ENCODE measurements at regions not wholly inside any gene's neighbourhood (a gene's known extent, or its start where the extent isn't known, plus 50 kb on each side); places are given as distances from the start of the nearest gene placed in this dataset.

DNA sequence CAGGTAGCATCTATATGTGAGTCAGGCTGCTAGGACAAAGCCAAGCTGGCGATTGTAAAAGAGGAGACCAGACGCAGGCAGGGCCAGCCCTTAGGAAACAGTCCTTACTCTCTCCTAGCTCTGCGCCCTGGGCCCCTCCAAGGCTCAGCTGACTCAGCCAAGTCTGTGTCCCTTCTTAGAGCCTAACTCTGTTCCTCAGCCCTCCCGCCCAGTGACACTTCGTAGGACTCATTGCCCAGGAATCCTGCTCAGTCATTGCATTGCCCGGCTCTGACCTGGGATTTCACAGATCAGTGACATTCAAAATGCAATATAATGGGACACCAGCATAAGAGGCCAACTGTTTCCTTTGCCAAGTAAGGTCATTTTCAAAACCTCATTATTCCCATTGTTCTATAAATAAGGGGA, 244.2 kb downstream of the TLE3 start:
- DNase-seq = no peak

DNA sequence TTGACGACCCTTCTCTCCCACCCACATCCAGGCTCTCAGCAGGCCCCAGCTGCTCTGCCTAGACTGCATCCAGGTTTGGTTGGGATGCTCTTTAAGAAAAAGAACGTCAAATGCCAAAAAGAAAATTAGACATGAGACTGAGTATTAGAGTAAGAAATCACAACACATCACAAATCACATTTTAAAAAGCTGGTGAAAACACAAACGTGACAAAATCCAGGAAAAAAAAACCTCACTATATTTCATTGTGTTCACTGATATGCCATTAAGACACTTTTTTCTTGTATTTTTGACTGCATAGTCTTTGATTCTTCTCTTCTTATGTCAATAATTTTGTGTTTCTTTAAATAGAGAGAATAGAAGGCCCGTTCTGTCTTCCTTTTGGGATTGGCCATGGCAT, 243.7 kb downstream of the TLE3 start:
- DNase-seq = no peak

DNA sequence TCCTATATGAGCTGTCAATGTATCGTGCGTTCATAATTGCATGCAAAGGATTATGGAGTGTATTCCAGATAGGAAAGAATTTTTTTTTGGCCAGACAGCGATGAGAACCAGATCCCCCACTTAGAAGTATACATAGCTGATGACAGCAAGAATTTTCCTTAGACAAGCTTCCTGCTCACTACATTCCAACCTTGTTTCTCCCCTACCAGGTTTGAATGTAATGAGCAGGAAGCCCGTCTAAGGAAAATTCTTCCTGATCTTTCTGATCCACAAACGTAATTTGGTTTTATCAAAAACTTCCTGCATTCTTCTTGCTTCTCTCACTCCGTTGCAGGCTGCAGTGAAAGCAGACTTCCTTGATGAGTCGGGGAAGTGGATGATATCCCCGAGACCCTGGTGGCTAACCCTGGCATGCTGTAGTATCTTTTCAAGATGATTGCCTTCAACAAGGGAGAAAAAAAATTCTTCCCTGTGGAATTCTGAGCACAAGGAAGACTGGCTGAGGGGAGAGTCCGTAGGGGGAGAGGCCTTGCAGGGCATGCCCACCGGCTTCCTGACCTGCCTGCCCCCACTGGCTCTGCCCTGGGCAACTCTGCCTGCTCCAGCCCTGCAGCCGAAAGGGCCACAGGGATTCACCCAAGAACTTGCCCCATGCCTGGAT, 243.1 kb downstream of the TLE3 start:
- DNase-seq = no peak

- DNase-seq = no peak
Observed at GRCh38 chr15:69855258-69856000, 242.3 kb downstream of the TLE3 start.

DNA sequence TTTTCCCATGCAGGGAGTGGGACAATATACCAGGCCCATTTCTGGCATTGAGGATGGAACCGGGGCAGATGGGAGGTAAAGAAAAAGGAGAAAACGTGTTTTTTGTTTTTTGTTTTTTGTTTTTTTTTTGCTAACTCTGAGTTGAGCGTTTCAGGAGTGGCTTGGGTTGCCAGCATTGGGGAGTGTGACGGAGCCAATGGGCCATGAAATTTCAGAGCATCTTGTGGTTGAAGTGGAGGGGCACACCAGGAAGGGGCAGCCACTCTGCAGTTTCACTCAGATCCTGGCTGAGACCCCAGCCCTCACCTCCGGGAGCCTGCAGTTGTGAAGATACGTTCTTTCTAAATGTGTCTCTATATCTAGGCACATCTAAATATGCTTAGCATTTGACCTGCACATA, 240.5 kb downstream of the TLE3 start:
- no peak for DNase-seq

DNA sequence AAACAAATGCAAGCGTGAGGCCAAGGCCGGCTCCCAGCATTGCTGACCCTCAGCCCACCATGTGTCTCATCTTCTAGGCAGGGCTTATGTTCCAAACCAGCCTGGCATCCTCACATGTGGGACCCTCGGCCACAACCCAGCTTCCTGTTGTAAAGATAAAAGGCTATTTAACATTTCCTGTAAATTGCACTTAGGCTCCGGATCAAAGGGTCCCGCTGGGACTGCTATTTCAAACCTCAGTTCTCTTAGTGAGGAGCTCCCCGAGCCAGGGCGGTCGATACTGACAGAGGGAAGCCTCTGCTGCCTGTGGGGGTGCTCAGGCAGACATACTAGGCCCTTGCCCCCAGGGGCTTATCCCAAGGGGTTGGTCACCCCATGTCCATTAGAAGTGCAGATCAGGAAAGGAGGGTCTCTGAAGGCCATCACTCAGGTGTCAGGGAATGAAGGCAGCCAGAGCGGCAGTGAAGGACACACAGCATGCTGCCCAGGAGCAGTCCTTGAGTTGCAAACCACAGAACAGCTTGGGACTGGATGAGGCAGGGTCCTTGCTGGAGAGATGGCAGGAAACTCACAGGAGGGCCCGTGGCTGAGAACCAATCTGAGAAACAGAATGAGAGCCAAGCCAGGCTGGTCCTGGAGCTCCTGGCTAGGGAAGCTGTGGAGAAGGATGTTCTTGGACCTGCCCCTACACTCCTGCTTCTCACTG, 239.9 kb downstream of the TLE3 start:
- peak in 4 of 6 experiments; percentile 5 to 40 (median 27) for DNase-seq

DNA sequence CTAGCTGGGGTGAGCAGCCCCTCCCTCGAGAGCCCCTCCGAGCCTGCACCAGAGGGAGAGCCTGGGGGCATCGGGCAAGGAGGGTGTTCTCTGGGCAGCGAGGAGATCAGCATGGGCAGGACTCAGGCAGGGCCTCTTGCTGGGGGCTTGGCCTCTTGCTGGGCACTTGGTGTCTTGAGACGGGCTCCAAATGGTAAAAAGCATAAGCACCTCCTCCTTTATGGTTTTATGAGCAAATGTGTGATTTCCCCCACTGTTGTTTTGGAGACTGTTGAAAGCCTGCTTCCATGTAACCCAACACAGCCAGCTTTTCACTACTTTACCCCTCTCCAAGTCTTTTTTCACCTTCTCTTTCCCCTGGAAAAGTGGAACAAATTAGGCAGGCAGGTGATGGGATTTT, 239.3 kb downstream of the TLE3 start:
- DNase-seq = no peak

DNA sequence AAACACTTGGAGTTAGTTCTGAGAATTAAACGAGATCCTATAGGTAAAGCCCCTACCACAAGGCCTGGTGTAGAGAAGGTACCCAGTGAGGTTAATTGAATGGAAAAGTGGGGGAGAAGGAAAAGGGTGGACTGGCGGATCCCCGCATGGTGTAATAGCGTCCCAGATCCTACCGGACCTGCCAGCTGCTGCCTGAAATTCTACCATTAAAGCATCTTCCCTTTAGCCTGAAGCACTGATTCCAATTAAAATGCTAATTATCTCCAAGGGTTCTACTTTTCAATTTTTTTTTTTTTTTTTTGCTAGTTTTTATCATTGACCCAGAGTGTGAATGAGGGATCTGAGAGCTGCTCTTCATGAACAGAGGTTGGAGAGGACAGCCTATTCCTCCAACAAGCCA, 237.9 kb downstream of the TLE3 start:
- DNase-seq = no peak

DNA sequence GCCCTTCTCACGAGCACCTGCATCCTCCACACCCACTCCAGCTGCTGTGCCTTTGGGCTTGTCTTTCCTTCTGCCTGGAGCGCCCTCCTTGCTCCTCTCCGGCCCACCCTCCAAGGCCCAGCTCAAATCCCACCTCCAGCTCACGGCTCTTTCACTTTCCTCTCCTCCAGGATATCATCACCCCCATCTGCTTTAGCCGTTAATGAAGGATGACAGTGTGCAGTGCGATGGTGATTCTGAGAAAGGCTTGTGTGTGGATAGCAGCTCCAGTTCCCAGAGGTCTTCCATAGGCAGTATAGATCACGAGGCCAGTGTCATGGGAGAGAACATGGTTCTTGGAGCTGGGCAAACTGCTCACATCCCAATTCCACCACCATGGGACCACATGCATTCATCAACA, 237.4 kb downstream of the TLE3 start:
- DNase-seq = no peak

- no peak for DNase-seq
Observed at GRCh38 chr15:69860921-69861320, 236.8 kb downstream of the TLE3 start.

- DNase-seq = no peak
Observed at GRCh38 chr15:69861331-69862171, 236.2 kb downstream of the TLE3 start.

DNA sequence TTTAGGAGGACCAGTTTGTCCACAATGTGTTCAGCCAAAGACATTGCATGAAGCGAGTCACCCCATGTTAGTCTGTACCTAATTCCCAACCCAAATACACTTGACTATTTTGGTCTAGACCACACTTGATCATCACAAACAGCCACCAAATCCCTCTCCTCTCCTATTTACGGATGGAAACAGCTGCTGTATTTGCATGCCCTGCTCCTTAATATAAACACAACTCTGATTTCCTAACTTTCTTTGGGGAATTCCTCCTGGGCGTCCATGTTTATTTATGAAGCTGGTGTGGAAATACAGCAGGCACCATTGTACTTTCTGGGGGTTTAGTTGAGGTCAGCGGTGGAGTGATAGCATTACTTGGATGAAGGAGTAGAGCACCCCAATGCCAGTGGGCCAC, 235.2 kb downstream of the TLE3 start:
- no peak for DNase-seq

DNA sequence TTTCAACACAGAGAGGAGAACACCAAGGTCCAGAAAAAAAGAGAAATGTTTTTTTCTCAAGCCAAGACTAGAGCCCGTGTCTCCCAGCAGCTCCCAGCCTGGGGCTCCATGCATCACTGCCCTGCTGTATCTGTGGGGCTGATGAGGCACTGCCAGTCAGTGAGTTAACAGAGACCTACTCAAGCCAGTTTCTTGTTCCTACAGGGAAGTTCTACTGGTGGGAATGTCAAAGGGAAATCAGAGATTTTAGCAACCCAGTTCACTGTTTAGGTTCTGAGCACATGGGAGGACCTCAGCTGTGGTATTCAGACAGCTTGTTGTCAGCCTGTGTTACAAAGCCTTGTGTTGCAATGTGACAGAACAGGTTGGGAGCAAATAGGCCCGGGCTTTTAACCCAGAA, 234.3 kb downstream of the TLE3 start:
- no peak for DNase-seq

DNA sequence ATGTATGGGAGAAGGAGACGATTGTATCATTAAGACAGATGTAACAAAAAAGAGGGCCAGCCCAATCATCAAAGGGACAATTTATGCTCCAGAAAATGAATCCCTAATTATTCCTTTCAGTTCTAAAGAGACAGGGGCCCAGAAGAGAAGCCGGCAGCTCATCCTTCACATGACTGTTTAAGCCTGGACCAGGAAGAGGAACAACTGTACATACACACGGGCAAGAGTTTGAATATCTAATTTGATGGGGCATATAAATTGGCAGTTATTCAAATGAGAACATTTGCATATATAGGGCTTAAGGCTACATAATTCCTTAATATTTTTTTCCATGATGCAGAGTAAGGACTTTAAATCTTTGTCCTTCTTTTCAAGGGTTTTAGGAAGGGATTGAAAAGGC, 232.3 kb downstream of the TLE3 start:
- no peak for DNase-seq

DNA sequence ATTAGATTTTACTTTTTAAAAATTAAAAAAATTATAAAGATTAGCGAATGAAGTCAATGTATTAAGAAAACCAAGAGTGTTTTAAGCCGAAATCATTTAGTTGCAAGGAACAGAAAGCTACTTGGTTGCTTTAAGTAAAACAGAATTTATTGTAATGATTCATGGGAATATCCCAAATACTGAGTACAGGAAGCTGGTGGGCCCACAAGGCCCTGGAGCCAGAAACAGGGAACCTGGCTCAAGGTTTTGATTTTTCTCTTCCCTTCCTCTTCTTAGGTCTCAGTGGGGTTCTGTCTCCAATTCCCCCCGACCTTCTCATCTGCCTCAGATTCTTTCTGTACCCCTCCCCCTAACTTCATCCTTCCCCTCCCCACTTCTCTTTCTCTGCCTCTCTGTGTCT, 229.0 kb downstream of the TLE3 start:
- no peak for DNase-seq

GRCh38 chr15:69869291-69869690, 228.4 kb downstream of the TLE3 start:
- DNase-seq = no peak

- no peak for DNase-seq
Observed at GRCh38 chr15:69869881-69870505, 227.7 kb downstream of the TLE3 start.

DNA sequence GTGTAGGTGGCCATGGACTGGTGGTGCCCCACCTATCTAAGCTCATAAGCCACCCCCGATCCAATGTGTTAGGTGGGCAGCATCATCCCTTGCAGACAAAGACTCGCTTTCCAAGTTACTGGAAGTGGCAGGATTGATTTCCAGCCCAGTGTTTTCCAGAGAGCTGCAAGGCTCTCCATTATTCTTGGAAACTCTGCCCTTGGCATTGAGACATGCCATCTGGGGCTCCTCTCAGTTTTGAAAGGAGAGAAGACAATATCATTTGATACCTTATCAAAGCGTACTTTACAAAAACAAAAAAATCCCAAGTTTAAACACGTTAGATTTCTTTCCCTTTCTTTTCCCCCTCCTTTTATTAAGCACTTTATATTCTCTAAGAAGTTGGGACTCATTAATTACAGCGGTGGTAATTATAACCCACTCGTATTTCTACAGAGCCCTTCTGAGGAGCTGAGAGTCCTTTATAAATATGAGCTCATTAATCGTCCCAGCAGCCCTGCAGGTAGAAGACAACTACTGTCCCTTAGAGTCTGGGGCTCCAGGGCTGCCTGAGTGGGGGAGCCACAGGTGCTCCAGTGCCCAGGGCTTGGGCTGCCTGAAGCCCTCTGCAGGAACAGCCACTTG, 226.1 kb downstream of the TLE3 start:
- no peak for DNase-seq

- DNase-seq = no peak
Observed at GRCh38 chr15:69873807-69874206, 223.9 kb downstream of the TLE3 start.

GRCh38 chr15:69874321-69874720, 223.4 kb downstream of the TLE3 start:
- no peak for DNase-seq

DNA sequence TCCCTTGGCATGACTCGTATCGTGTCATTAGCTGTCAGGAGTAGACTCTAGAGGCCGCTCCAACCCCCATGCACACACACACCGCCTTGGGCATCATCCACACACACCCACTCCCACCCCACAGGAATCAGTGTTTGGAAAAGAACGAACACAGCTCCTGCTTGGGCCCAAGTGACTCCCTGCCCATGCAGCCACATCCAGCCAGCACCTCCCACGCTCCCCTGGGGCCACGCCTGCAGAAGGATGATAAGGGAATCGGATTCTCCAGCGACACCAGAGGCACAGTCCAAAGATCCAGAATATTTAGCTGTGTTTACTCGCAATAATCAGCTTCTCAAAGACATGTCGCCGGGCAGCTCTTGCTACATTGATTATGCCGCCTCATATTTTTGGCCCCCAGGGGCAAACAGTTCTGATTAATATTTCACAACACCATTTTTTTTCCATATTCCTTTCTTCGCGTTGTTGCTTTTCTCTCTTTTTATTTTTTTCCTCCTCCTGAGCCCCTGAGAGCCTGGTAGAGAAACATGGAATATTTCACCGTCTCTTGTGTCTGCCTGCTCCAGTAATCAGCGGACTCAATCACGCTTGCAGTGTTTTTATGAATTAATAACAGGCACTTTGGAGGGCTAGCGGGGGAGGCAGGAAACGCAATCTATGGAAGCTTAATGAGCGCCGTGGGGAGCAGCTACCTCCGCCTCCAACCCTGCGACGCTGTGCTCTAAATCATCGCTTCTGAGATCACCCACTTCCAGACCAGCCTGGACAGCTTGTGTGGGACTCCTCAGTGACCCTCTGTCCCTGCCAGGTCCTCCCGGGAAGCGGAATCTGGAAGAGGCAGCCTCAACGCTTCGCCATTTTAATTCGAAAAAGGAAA, 221.4 kb downstream of the TLE3 start:
- no peak for DNase-seq

Measured in stimulated activated naive CD4-positive, alpha-beta T cell (primary cell).